ENCODE measurements at regions not wholly inside any gene's neighbourhood (a gene's known extent, or its start where the extent isn't known, plus 50 kb on each side); places are given as distances from the start of the nearest gene placed in this dataset.

- TF ChIP-seq CTCF (IDR thresholded peaks at IDR 0.05; ENCODE audit: control extremely low read depth in 1 of 3, insufficient read depth in 1 of 3, low read depth in 1 of 3, low read length in 3 of 3) = no peak
- TF ChIP-seq CBX8 (IDR thresholded peaks at IDR 0.05; ENCODE audit: borderline replicate concordance, low read depth, low read length) = no peak
- no peak for TF ChIP-seq ATF3 (IDR thresholded peaks at IDR 0.05; ENCODE audit: insufficient read depth, low read depth, low read length)
- no peak for TF ChIP-seq TAF7 (optimal IDR thresholded peaks at IDR 0.05; ENCODE audit: borderline replicate concordance, low read depth, low read length)
- no peak for TF ChIP-seq GTF2F1 (IDR thresholded peaks at IDR 0.05; ENCODE audit: borderline replicate concordance, low read depth, low read length)
- no peak for TF ChIP-seq BCL11A (IDR thresholded peaks at IDR 0.05; ENCODE audit: low read depth in 2 of 2, low read length in 2 of 2)
- TF ChIP-seq CHD7 (IDR thresholded peaks at IDR 0.05; ENCODE audit: insufficient replicate concordance, low read length) = no peak
- no peak for TF ChIP-seq SP2 (IDR thresholded peaks at IDR 0.05; ENCODE audit: low read length)
- no peak for TF ChIP-seq CHD2 (IDR thresholded peaks at IDR 0.05; ENCODE audit: low read length)
Observed at GRCh38 chr5:35339616-35340100, 109.4 kb upstream of the PRLR start (continued).

Data from H1 (cell line).